GM12878 (cell line): ENCODE measurements at regions not wholly inside any gene's neighbourhood (a gene's known extent, or its start where the extent isn't known, plus 50 kb on each side); places are given as distances from the start of the nearest gene placed in this dataset.

Experiments
- ATAC-seq: fragments of 200-7000 bp; cut with Tn5 transposase; 3 replicates; pipeline ENCODE4 v1.9.1; 2020; ENCODE audit warnings: mild to moderate bottlenecking, moderate library complexity
- BruUV-seq: library from RNA; stranded (reverse); fragments of 400-500 nt; replicated peaks from 2 replicates; lab custom pipeline; 2021; lab: Mats Ljungman, UMichigan
- CTCF ChIA-PET: fragments of 300-600 bp; sonication (Branson Sonifier 250); formaldehyde crosslinking; extraction: SDS; loops from one replicate; lab custom pipeline; 2021; ENCODE audit warnings: inconsistent platforms; lab: Yijun Ruan, JAX
- POLR2A ChIA-PET: fragments of 350-600 bp; formaldehyde crosslinking; extraction: SDS; loops from one replicate; lab custom pipeline; 2021; ENCODE audit warnings: inconsistent platforms; lab: Charles Lee
- RAD21 ChIA-PET: fragments of 300-600 bp; sonication (Branson Sonifier 250); formaldehyde crosslinking; loops from one replicate; lab custom pipeline; 2023; ENCODE audit warnings: antibody characterized with exemption; ENCODE audit not compliant: unreplicated experiment; lab: Charles Lee
- SMC1A ChIA-PET: fragments of 300-600 bp; sonication (Branson Sonifier 250); formaldehyde crosslinking; loops from one replicate; lab custom pipeline; 2023; ENCODE audit not compliant: unreplicated experiment, uncharacterized antibody; lab: Charles Lee
- DNase-seq: peaks from one replicate; pipeline ENCODE4 v3.0.0-alpha.2; 2011; ENCODE audit warnings: low read depth, low spot score
- FAIRE-seq: peaks from 3 replicates; lab custom pipeline; 2011; peaks lifted over from hg19 to GRCh38; lab: Jason Lieb, UNC
- H2AFZ ChIP-seq: 2 replicates; pipeline ENCODE4 v1.6.0; 2011; ENCODE audit warnings: low read depth, low read length, control low read depth; ENCODE audit not compliant: control insufficient read depth
- H3K27ac ChIP-seq: 2 replicates; pipeline ENCODE4 v1.5.1; 2011; ENCODE audit warnings: control low read depth; ENCODE audit not compliant: control insufficient read depth, insufficient read depth
- H3K27me3 ChIP-seq, 2 experiments: replicated peaks in 1 of 2; 2 replicates each; pipeline versions ENCODE4 v1.6.0 to v1.6.1; 2011; ENCODE audit warnings: low read length in 1 of 2; ENCODE audit not compliant: control insufficient read depth in 2 of 2, insufficient read depth in 2 of 2
- H3K36me3 ChIP-seq, 2 experiments: 2 replicates each; pipeline ENCODE4 v1.5.1; 2011; ENCODE audit warnings: low read length in 1 of 2; ENCODE audit not compliant: control insufficient read depth in 2 of 2, insufficient read depth in 2 of 2
- H3K4me1 ChIP-seq: 2 replicates; pipeline ENCODE4 v1.6.1; 2011; ENCODE audit warnings: mild to moderate bottlenecking, low read length, moderate library complexity, mixed read lengths; ENCODE audit not compliant: control insufficient read depth, insufficient read depth
- H3K4me2 ChIP-seq: 2 replicates; pipeline ENCODE4 v1.6.0; 2011; ENCODE audit warnings: control low read depth; ENCODE audit not compliant: control insufficient read depth, insufficient read depth
- H3K4me3 ChIP-seq: fragments of 200-600 bp; sonication (generic); 2 replicates; pipeline ENCODE4 v1.5.1; 2016
- H3K79me2 ChIP-seq: 2 replicates; pipeline ENCODE4 v1.6.0; 2011; ENCODE audit warnings: low read length; ENCODE audit not compliant: control insufficient read depth, insufficient read depth
- H3K9ac ChIP-seq: 2 replicates; pipeline ENCODE4 v1.8.0; 2011; ENCODE audit warnings: low read length, control low read depth, mixed read lengths; ENCODE audit not compliant: control insufficient read depth, insufficient read depth
- H3K9me3 ChIP-seq: replicated peaks from 3 replicates; pipeline ENCODE4 v1.5.1; 2011; ENCODE audit warnings: mild to moderate bottlenecking, low read length; ENCODE audit not compliant: control insufficient read depth, insufficient read depth
- H4K20me1 ChIP-seq: 2 replicates; pipeline ENCODE4 v1.6.0; 2011; ENCODE audit not compliant: control insufficient read depth, insufficient read depth
- BACH1 ChIP-seq: fragments of 450-650 bp; IDR thresholded peaks from 2 replicates; pipeline ENCODE4 v1.6.1; 2017; ENCODE audit warnings: mild to moderate bottlenecking, borderline replicate concordance
- CBX3 ChIP-seq: fragments of 200-600 bp; sonication (generic); IDR thresholded peaks from 2 replicates; pipeline ENCODE4 v1.6.1; 2016; ENCODE audit warnings: low read depth, borderline replicate concordance
- CBX5 ChIP-seq: sonication (generic); IDR thresholded peaks from 2 replicates; pipeline ENCODE4 v1.6.1; 2016; ENCODE audit warnings: low read depth, moderate library complexity, mild to moderate bottlenecking, inconsistent platforms
- CTCF ChIP-seq, 3 experiments: IDR thresholded peaks in 2 of 3; conservative IDR thresholded peaks in 1 of 3; 2 replicates each; pipeline ENCODE4 v1.5.1; 2011; ENCODE audit warnings: low read depth in 3 of 3, low read length in 3 of 3, mild to moderate bottlenecking in 3 of 3, control low read depth in 2 of 3, moderate library complexity in 2 of 3, inconsistent platforms in 1 of 3, mixed read lengths in 1 of 3; ENCODE audit not compliant: control insufficient read depth in 2 of 3, insufficient read depth in 1 of 3; ENCODE audit errors: extremely low read depth in 1 of 3
- EED ChIP-seq: sonication (generic); IDR thresholded peaks from 2 replicates; pipeline ENCODE4 v1.6.1; 2016; ENCODE audit warnings: antibody characterized with exemption, low read depth
- IRF4 ChIP-seq: IDR thresholded peaks from 2 replicates; pipeline ENCODE4 v1.6.1; 2011; ENCODE audit warnings: low read depth, low read length
- PRDM15 ChIP-seq: fragments of 450-650 bp; formaldehyde crosslinking; IDR thresholded peaks from 2 replicates; pipeline ENCODE4 v1.4.0; 2020; ENCODE audit warnings: mild to moderate bottlenecking, moderate library complexity
- RAD21 ChIP-seq: IDR thresholded peaks from 2 replicates; pipeline ENCODE4 v1.6.1; 2011; ENCODE audit warnings: mild to moderate bottlenecking, low read depth, low read length, moderate library complexity; ENCODE audit not compliant: insufficient read depth
- SMC3 ChIP-seq: IDR thresholded peaks from 2 replicates; pipeline ENCODE4 v1.6.1; 2011; ENCODE audit warnings: low read length, improper control_type of control experiment, borderline replicate concordance
- YBX1 ChIP-seq: fragments of 450-650 bp; IDR thresholded peaks from 2 replicates; pipeline ENCODE4 v1.6.1; 2016; ENCODE audit warnings: antibody characterized with exemption
- WGBS: methylation state at CpG from one replicate; pipeline ENCODE4 v1.1.6; 2016; ENCODE audit warnings: low lambda C conversion rate; ENCODE audit not compliant: insufficient replicate concordance, insufficient coverage; ENCODE audit errors: missing lambda C conversion rate; 5-methylcytosine and 5-hydroxymethylcytosine counted together
- in situ Hi-C: fragments of 300-500 bp; cut with MboI; formaldehyde crosslinking; loops from 9 replicates; pipeline ENCODE4 v1.14.3; 2018; ENCODE audit warnings: mixed read lengths
- intact Hi-C: fragments of 100-400 bp; cut with micrococcal nuclease; formaldehyde crosslinking; loops from one replicate; pipeline ENCODE4 v1.14.2; 2022; ENCODE audit not compliant: unreplicated experiment

- FAIRE-seq (no peak), ATAC-seq (no peak), DNase-seq (no peak)
- ChIA-PET RAD21 (interaction anchor here (0.8 to 1.4 kb wide), 4 partner anchors 162 to 188 kb away, joined by 3 to 5 read pairs (median 4); no protein-coding TSS in a partner anchor), SMC1A (interaction anchor here (0.6 to 2.6 kb wide), 8 partner anchors 12 to 233 kb away, joined by 3 to 9 read pairs (median 3); no protein-coding TSS in a partner anchor), CTCF (interaction anchor here (1.1 to 2.5 kb wide), 6 partner anchors 182 to 359 kb away, joined by 3 to 23 read pairs (median 4); no protein-coding TSS in a partner anchor), POLR2A (no interaction called here)
- Histone ChIP-seq H3K36me3 (no peaks in the 10 kb centered on the region), H3K4me1 (no peaks in the 10 kb centered on the region), H3K27me3 (no peaks in the 10 kb centered on the region), H4K20me1 (no peaks in the 10 kb centered on the region), H3K79me2 (no peaks in the 10 kb centered on the region), H3K4me3 (no peak overlapping the region), H3K9me3 (no peaks in the 10 kb centered on the region), H3K27ac (no peak overlapping the region), H3K4me2 (no peak overlapping the region), H3K9ac (no peak overlapping the region), H2AFZ (no peak overlapping the region)
- no TSS peak for BruUV-seq
- 0% methylated on average over 4 of the region's 4 CpGs for WGBS
- TF ChIP-seq IRF4 (no peak), CBX3 (no peak), SMC3 (no peak), YBX1 (no peak)
- intact Hi-C loops, result loop anchor here (2.0 to 5.0 kb wide), 3 partner anchors 180 to 255 kb away; no protein-coding TSS in a partner anchor
- in situ Hi-C loops, result no loop called here
These were observed 186.0 kb downstream of the MID1IP1 start for GRCh38 chrX:38987198-38987651.

GRCh38 chrX:38988301-38988700 is 187.0 kb downstream of the MID1IP1 start:
- no TSS peak for BruUV-seq
- ChIA-PET RAD21 (no interaction called here), SMC1A (interaction anchor here (0.8 to 1.0 kb wide), 2 partner anchors 24 to 220 kb away, joined by 3 read pairs; no protein-coding TSS in a partner anchor), POLR2A (no interaction called here), CTCF (interaction anchor here (1.3 to 2.5 kb wide), 2 partner anchors 221 to 233 kb away, joined by 4 to 23 read pairs; no protein-coding TSS in a partner anchor)
- no peak overlapping the region for H3K27ac ChIP-seq
- no peak overlapping the region for H3K4me3 ChIP-seq
- H3K9me3 ChIP-seq, result no peaks in the 10 kb centered on the region
- H4K20me1 ChIP-seq, result no peaks in the 10 kb centered on the region
- H2AFZ ChIP-seq, result no peak overlapping the region
- ATAC-seq, result no peak
- in situ Hi-C loops, result no loop called here
- FAIRE-seq, result no peak
- no peaks in the 10 kb centered on the region for H3K27me3 ChIP-seq
- no peaks in the 10 kb centered on the region for H3K79me2 ChIP-seq
- DNase-seq, result no peak
- 6% methylated on average over 2 of the region's 2 CpGs for WGBS
- intact Hi-C loops, result loop anchor here (5.0 kb wide), 2 partner anchors 236 to 254 kb away; no protein-coding TSS in a partner anchor
- no peak overlapping the region for H3K9ac ChIP-seq
- no peak overlapping the region for H3K4me2 ChIP-seq
- no peaks in the 10 kb centered on the region for H3K4me1 ChIP-seq
- H3K36me3 ChIP-seq, result no peaks in the 10 kb centered on the region
- no peak for TF ChIP-seq RAD21
- no peak for TF ChIP-seq BACH1
- TF ChIP-seq CTCF (IDR thresholded peaks at IDR 0.05 in 2 of 3, conservative IDR thresholded peaks at IDR 0.05 in 1 of 3; ENCODE audit: control insufficient read depth in 2 of 3, extremely low read depth in 1 of 3, insufficient read depth in 1 of 3, low read depth in 3 of 3, low read length in 3 of 3), result no peak
- TF ChIP-seq EED, result no peak
- TF ChIP-seq PRDM15 (CRISPR knock-in tag), result no peak
- no peak for TF ChIP-seq CBX5
